ENCODE measurements at regions not wholly inside any gene's neighbourhood (a gene's known extent, or its start where the extent isn't known, plus 50 kb on each side); places are given as distances from the start of the nearest gene placed in this dataset.
"Not testable (repeated sequence)": the region's sequence is repeated elsewhere in the genome, so short reads cannot be mapped to it uniquely, and the experiment has no call there.

- no CpG with 5 or more reads among the region's 3 CpGs for WGBS (ENCODE audit: extremely low coverage, insufficient coverage, insufficient read length)
- H3K27ac ChIP-seq (ENCODE audit: low read depth, low read length): no peak overlapping the region
- H3K4me3 ChIP-seq (ENCODE audit: low read depth, low read length): no peak overlapping the region
- H2AFZ ChIP-seq (ENCODE audit: insufficient read depth, low read length, poor library complexity): no peak overlapping the region
- H4K91ac ChIP-seq (ENCODE audit: low read depth, low read length): no peak overlapping the region
- no peak overlapping the region for H3K4ac ChIP-seq (ENCODE audit: low read depth, low read length)
- no peak overlapping the region for H2BK5ac ChIP-seq (ENCODE audit: low read depth, low read length, poor library complexity)
- no peak overlapping the region for H3K18ac ChIP-seq (ENCODE audit: low read length)
- H2BK120ac ChIP-seq (ENCODE audit: insufficient read depth, low read length, poor library complexity): no peak overlapping the region
- no peaks in the 10 kb centered on the region for H3K27me3 ChIP-seq (ENCODE audit: insufficient read depth, low read length)
- no peak overlapping the region for H2AK5ac ChIP-seq (ENCODE audit: low read length)
- H3K79me1 ChIP-seq (ENCODE audit: low read length): peaks cover 7% of the 10 kb centered on the region
- H3K36me3 ChIP-seq (ENCODE audit: control insufficient read depth in 1 of 2, insufficient read depth in 2 of 2, low read length in 2 of 2): no peaks in the 10 kb centered on the region
- H4K12ac ChIP-seq (ENCODE audit: low read depth, low read length): no peak overlapping the region
- no peak overlapping the region for H3K14ac ChIP-seq (ENCODE audit: low read length)
- peak; percentile 39 to 65 for DNase-seq
- no peak overlapping the region for H4K8ac ChIP-seq (ENCODE audit: low read depth, low read length)
- no peak overlapping the region for H3K23ac ChIP-seq (ENCODE audit: low read length)
- no peak overlapping the region for H3K4me2 ChIP-seq (ENCODE audit: low read length)
- no peak overlapping the region for H2BK12ac ChIP-seq (ENCODE audit: low read length)
- H3K9ac ChIP-seq (ENCODE audit: low read length): no peak overlapping the region
- H3K9me3 ChIP-seq (ENCODE audit: insufficient read depth, low read depth, low read length): no peaks in the 10 kb centered on the region
- H3K79me2 ChIP-seq (ENCODE audit: control insufficient read depth, insufficient read depth, low read length, poor library complexity): no peaks in the 10 kb centered on the region
- H3K4me1 ChIP-seq (ENCODE audit: control insufficient read depth in 1 of 2, insufficient read depth in 2 of 2, low read length in 2 of 2): peaks cover 3 to 5% of the 10 kb centered on the region in 2 experiments
These were observed 215.3 kb upstream of the TTC29 start for GRCh38 chr4:147160908-147161513.

- Histone ChIP-seq H3K79me2 (ENCODE audit: control insufficient read depth, insufficient read depth, low read length, poor library complexity) (no peaks in the 10 kb centered on the region), H3K4ac (ENCODE audit: low read depth, low read length) (no peak overlapping the region), H3K4me2 (ENCODE audit: low read length) (no peak overlapping the region), H3K4me3 (ENCODE audit: low read depth, low read length) (no peak overlapping the region), H3K36me3 (ENCODE audit: control insufficient read depth in 1 of 2, insufficient read depth in 2 of 2, low read length in 2 of 2) (no peaks in the 10 kb centered on the region), H3K27me3 (ENCODE audit: insufficient read depth, low read length) (no peaks in the 10 kb centered on the region), H4K91ac (ENCODE audit: low read depth, low read length) (no peak overlapping the region), H3K18ac (ENCODE audit: low read length) (no peak overlapping the region), H3K14ac (ENCODE audit: low read length) (no peak overlapping the region), H2BK120ac (ENCODE audit: insufficient read depth, low read length, poor library complexity) (no peak overlapping the region), H2AFZ (ENCODE audit: insufficient read depth, low read length, poor library complexity) (no peak overlapping the region), H3K79me1 (ENCODE audit: low read length) (peaks cover under 1% of the 10 kb centered on the region), H3K9ac (ENCODE audit: low read length) (no peak overlapping the region), H2AK5ac (ENCODE audit: low read length) (no peak overlapping the region), H2BK12ac (ENCODE audit: low read length) (no peak overlapping the region), H2BK5ac (ENCODE audit: low read depth, low read length, poor library complexity) (no peak overlapping the region), H4K8ac (ENCODE audit: low read depth, low read length) (no peak overlapping the region), H3K4me1 (ENCODE audit: control insufficient read depth in 1 of 2, insufficient read depth in 2 of 2, low read length in 2 of 2) (no peaks in the 10 kb centered on the region), H4K12ac (ENCODE audit: low read depth, low read length) (no peak overlapping the region), H3K23ac (ENCODE audit: low read length) (no peak overlapping the region), H3K9me3 (ENCODE audit: insufficient read depth, low read depth, low read length) (no peaks in the 10 kb centered on the region), H3K27ac (ENCODE audit: low read depth, low read length) (no peak overlapping the region)
- DNase-seq: no peak
These were observed 217.6 kb upstream of the TTC29 start for GRCh38 chr4:147163311-147163710.

- not testable (repeated sequence) for H2BK12ac ChIP-seq (ENCODE audit: low read length); H3K4me3 ChIP-seq (ENCODE audit: low read depth, low read length); H3K4ac ChIP-seq (ENCODE audit: low read depth, low read length); H2BK5ac ChIP-seq (ENCODE audit: low read depth, low read length, poor library complexity); H3K18ac ChIP-seq (ENCODE audit: low read length); H3K27ac ChIP-seq (ENCODE audit: low read depth, low read length); H2BK120ac ChIP-seq (ENCODE audit: insufficient read depth, low read length, poor library complexity); H2AFZ ChIP-seq (ENCODE audit: insufficient read depth, low read length, poor library complexity); H4K8ac ChIP-seq (ENCODE audit: low read depth, low read length); H3K23ac ChIP-seq (ENCODE audit: low read length); H3K27me3 ChIP-seq (ENCODE audit: insufficient read depth, low read length); H3K9me3 ChIP-seq (ENCODE audit: insufficient read depth, low read depth, low read length); H3K79me1 ChIP-seq (ENCODE audit: low read length); H3K36me3 ChIP-seq (ENCODE audit: control insufficient read depth in 1 of 2, insufficient read depth in 2 of 2, low read length in 2 of 2); H3K9ac ChIP-seq (ENCODE audit: low read length); H4K91ac ChIP-seq (ENCODE audit: low read depth, low read length); H3K4me2 ChIP-seq (ENCODE audit: low read length); H4K12ac ChIP-seq (ENCODE audit: low read depth, low read length); H3K4me1 ChIP-seq (ENCODE audit: control insufficient read depth in 1 of 2, insufficient read depth in 2 of 2, low read length in 2 of 2); DNase-seq; H3K79me2 ChIP-seq (ENCODE audit: control insufficient read depth, insufficient read depth, low read length, poor library complexity); H2AK5ac ChIP-seq (ENCODE audit: low read length); H3K14ac ChIP-seq (ENCODE audit: low read length)
These were observed 222.5 kb upstream of the TTC29 start for GRCh38 chr4:147168200-147168599.

GRCh38 chr4:147173322-147173721, 227.7 kb upstream of the TTC29 start:
- no peak overlapping the region for H2BK120ac ChIP-seq (ENCODE audit: insufficient read depth, low read length, poor library complexity)
- H2AK5ac ChIP-seq (ENCODE audit: low read length): no peak overlapping the region
- no peak overlapping the region for H4K12ac ChIP-seq (ENCODE audit: low read depth, low read length)
- no peak overlapping the region for H3K27ac ChIP-seq (ENCODE audit: low read depth, low read length)
- H2BK12ac ChIP-seq (ENCODE audit: low read length): no peak overlapping the region
- H3K18ac ChIP-seq (ENCODE audit: low read length): no peak overlapping the region
- H3K4ac ChIP-seq (ENCODE audit: low read depth, low read length): no peak overlapping the region
- H3K4me1 ChIP-seq (ENCODE audit: control insufficient read depth in 1 of 2, insufficient read depth in 2 of 2, low read length in 2 of 2): peaks cover 0 to 6% of the 10 kb centered on the region in 2 experiments
- WGBS (ENCODE audit: extremely low coverage, insufficient coverage, insufficient read length): no CpG with 5 or more reads among the region's 1 CpG
- H3K79me1 ChIP-seq (ENCODE audit: low read length): no peaks in the 10 kb centered on the region
- H2AFZ ChIP-seq (ENCODE audit: insufficient read depth, low read length, poor library complexity): no peak overlapping the region
- DNase-seq: no peak
- H3K27me3 ChIP-seq (ENCODE audit: insufficient read depth, low read length): no peaks in the 10 kb centered on the region
- H4K91ac ChIP-seq (ENCODE audit: low read depth, low read length): no peak overlapping the region
- H3K14ac ChIP-seq (ENCODE audit: low read length): no peak overlapping the region
- no peaks in the 10 kb centered on the region for H3K9me3 ChIP-seq (ENCODE audit: insufficient read depth, low read depth, low read length)
- no peak overlapping the region for H3K4me3 ChIP-seq (ENCODE audit: low read depth, low read length)
- no peak overlapping the region for H4K8ac ChIP-seq (ENCODE audit: low read depth, low read length)
- no peaks in the 10 kb centered on the region for H3K79me2 ChIP-seq (ENCODE audit: control insufficient read depth, insufficient read depth, low read length, poor library complexity)
- no peak overlapping the region for H3K9ac ChIP-seq (ENCODE audit: low read length)
- no peak overlapping the region for H2BK5ac ChIP-seq (ENCODE audit: low read depth, low read length, poor library complexity)
- no peaks in the 10 kb centered on the region for H3K36me3 ChIP-seq (ENCODE audit: control insufficient read depth in 1 of 2, insufficient read depth in 2 of 2, low read length in 2 of 2)
- no peak overlapping the region for H3K4me2 ChIP-seq (ENCODE audit: low read length)
- no peak overlapping the region for H3K23ac ChIP-seq (ENCODE audit: low read length)
